Sigmoid colon (tissue), 6 donors: ENCODE measurements at regions not wholly inside any gene's neighbourhood (a gene's known extent, or its start where the extent isn't known, plus 50 kb on each side); places are given as distances from the start of the nearest gene placed in this dataset.
"Not testable (repeated sequence)": the region's sequence is repeated elsewhere in the genome, so short reads cannot be mapped to it uniquely, and the experiment has no call there.

Source experiments
- DNase-seq: peaks from one replicate; pipeline ENCODE4 v3.0.0-alpha.2; 2019
- H3K27ac ChIP-seq, 4 donors: fragments of 200-600 bp; sonication (generic); one replicate each; pipeline ENCODE4 v1.5.1; 2016 to 2019; ENCODE audit warnings: mild to moderate bottlenecking in 1 of 4
- H3K27me3 ChIP-seq, 3 donors: fragments of 200-600 bp; sonication (generic); one replicate each; pipeline ENCODE4 v1.5.1; 2019; ENCODE audit warnings: mild to moderate bottlenecking in 1 of 3
- H3K36me3 ChIP-seq, 4 donors: fragments of 200-600 bp; sonication (generic); one replicate each; pipeline ENCODE4 v1.5.1; 2016 to 2019
- H3K4me1 ChIP-seq, 4 donors: fragments of 200-600 bp; sonication (generic); one replicate each; pipeline ENCODE4 v1.5.1; 2017 to 2019
- H3K4me3 ChIP-seq, 4 donors: fragments of 200-600 bp; sonication (generic); one replicate each; pipeline ENCODE4 v1.5.1; 2017 to 2019; ENCODE audit warnings: mild to moderate bottlenecking in 2 of 4, moderate library complexity in 1 of 4
- H3K9me3 ChIP-seq, 4 donors: fragments of 200-600 bp in 3 of 4; sonication (generic) in 3 of 4; one replicate each; pipeline versions ENCODE4 v1.5.1 to v1.6.1; 2013 to 2019
- CTCF ChIP-seq, 4 experiments: fragments of 450-650 bp in 3 of 4; fragments of 200-600 bp in 1 of 4; IDR thresholded peaks; one replicate each; pipeline ENCODE4 v1.5.1; 2016 to 2019; ENCODE audit warnings: antibody characterized with exemption in 4 of 4, mild to moderate bottlenecking in 3 of 4, moderate library complexity in 2 of 4
- EP300 ChIP-seq, 4 donors: sonication (generic); formaldehyde crosslinking; IDR thresholded peaks; one replicate each; pipeline ENCODE4 v1.6.1; 2017; ENCODE audit warnings: antibody characterized with exemption in 4 of 4
- POLR2A ChIP-seq, 2 donors: fragments of 450-650 bp; IDR thresholded peaks; one replicate each; pipeline ENCODE4 v1.6.1; 2016; ENCODE audit warnings: antibody characterized with exemption in 2 of 2, mild to moderate bottlenecking in 2 of 2, moderate library complexity in 2 of 2
- POLR2AphosphoS5 ChIP-seq, 4 donors: sonication (generic); formaldehyde crosslinking; IDR thresholded peaks; one replicate each; pipeline ENCODE4 v1.6.1; 2017; ENCODE audit warnings: antibody characterized with exemption in 4 of 4
- WGBS, 2 donors: extraction: QIAGEN DNeasy Blood & Tissue Kit; methylation state at CpG; one replicate each; pipeline ENCODE4 v1.1.7; 2013; 5-methylcytosine and 5-hydroxymethylcytosine counted together
- intact Hi-C: fragments of 100-400 bp; cut with DNase I; formaldehyde crosslinking; loops from one replicate; pipeline ENCODE4 v1.15.1; 2023
- donor health status: healthy with polysubstance abuse.
- donor health status: healthy.

GRCh38 chr1:168490306-168490705 lies 53.5 kb downstream of the XCL2 start:
- no peaks in the 10 kb centered on the region for H3K27me3 ChIP-seq
- peaks cover 0 to 79% (median 57%) of the 10 kb centered on the region in 4 donors for H3K4me1 ChIP-seq
- no peak overlapping the region for H3K4me3 ChIP-seq
- H3K9me3 ChIP-seq: no peaks in the 10 kb centered on the region
- peak overlapping the region; percentile 50 to 66 (median 54) for H3K27ac ChIP-seq
- intact Hi-C loops: loop anchor here (10.0 kb wide), 1 partner anchor 614 kb away; the partner anchor contains the start of gene ATP1B1
- no peak for DNase-seq
- TF ChIP-seq CTCF (IDR thresholded peaks at IDR 0.05) (no peak), POLR2AphosphoS5 (IDR thresholded peaks at IDR 0.05) (no peak), EP300 (IDR thresholded peaks at IDR 0.05) (no peak), POLR2A (IDR thresholded peaks at IDR 0.05) (no peak)
- H3K36me3 ChIP-seq: no peaks in the 10 kb centered on the region

GRCh38 chr1:168488138-168488537 lies 55.7 kb downstream of the XCL2 start:
- 27 to 52% methylated on average over 1 of the region's 1 CpG for WGBS, 2 donors
- Histone ChIP-seq H3K27me3 (no peaks in the 10 kb centered on the region), H3K9me3 (no peaks in the 10 kb centered on the region), H3K4me1 (peaks cover 0 to 80% (median 72%) of the 10 kb centered on the region in 4 donors), H3K4me3 (no peak overlapping the region), H3K27ac (peak overlapping the region; percentile 42 to 66 (median 54)), H3K36me3 (no peaks in the 10 kb centered on the region)
- peak; percentile 86 for DNase-seq
- TF ChIP-seq POLR2A (IDR thresholded peaks at IDR 0.05) (no peak), POLR2AphosphoS5 (IDR thresholded peaks at IDR 0.05) (peak in 3 of 4 donors; percentile 42 to 55 (median 54))
- intact Hi-C loops: loop anchor here (10.0 kb wide), 1 partner anchor 207 kb away; no protein-coding TSS in a partner anchor

DNA sequence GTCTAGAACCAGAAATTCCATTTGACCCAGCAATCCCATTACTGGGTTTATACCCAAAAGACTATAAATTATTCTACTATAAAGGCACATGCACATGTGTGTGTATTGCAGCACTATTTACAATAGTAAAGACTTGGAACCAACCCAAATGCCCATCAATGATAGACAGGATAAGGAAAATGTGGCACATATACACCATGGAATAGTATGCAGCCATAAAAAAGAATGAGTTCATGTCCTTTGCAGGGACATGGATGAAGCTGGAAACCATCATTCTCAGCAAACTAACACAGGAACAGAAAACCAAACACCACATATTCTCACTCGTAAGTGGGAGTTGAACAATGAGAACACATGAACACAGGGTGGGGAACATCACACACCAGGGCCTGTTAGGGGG lies 57.0 kb downstream of the XCL2 start:
- intact Hi-C loops: loop anchor here (10.0 kb wide), 1 partner anchor 208 kb away; no protein-coding TSS in a partner anchor
- not testable (repeated sequence) for H3K36me3 ChIP-seq, H3K27me3 ChIP-seq, H3K9me3 ChIP-seq, H3K4me3 ChIP-seq, DNase-seq
- peak overlapping the region in 2 of 4 donors; percentile 58 to 66 for H3K27ac ChIP-seq
- H3K4me1 ChIP-seq: peaks cover 0 to 80% (median 75%) of the 10 kb centered on the region in 4 donors
- WGBS, 2 donors: 89 to 100% methylated on average over 1 of the region's 1 CpG

DNA sequence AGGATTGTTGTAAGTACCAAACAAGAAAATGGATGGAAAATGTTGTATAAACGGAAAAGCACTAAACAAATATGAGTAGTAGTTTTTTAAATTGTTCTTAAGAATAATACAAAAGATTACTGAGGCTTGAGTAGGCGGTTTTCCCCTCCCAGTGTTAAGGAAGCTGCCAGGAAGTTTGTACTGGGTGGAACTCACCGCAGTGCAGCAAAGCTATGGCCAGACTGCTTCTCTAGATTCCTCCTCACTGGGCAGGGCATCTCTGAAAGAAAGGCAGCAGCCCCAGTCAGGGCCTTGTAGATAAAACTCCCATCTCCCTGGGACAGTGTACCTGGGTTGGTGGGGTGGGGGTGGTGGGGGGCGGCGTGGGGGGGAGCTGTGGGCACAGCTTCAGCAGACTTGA lies 58.7 kb downstream of the XCL2 start:
- H3K9me3 ChIP-seq: no peaks in the 10 kb centered on the region
- WGBS, 2 donors: 16 to 21% methylated on average over 5 of the region's 5 CpGs
- intact Hi-C loops: loop anchor here (10.0 kb wide), 1 partner anchor 210 kb away; no protein-coding TSS in a partner anchor
- peak overlapping the region; percentile 66 to 80 (median 76) for H3K27ac ChIP-seq
- no peaks in the 10 kb centered on the region for H3K36me3 ChIP-seq
- no peaks in the 10 kb centered on the region for H3K27me3 ChIP-seq
- TF ChIP-seq EP300 (IDR thresholded peaks at IDR 0.05) (no peak), CTCF (IDR thresholded peaks at IDR 0.05) (no peak), POLR2AphosphoS5 (IDR thresholded peaks at IDR 0.05) (no peak), POLR2A (IDR thresholded peaks at IDR 0.05) (no peak)
- peak; percentile 70 for DNase-seq
- no peak overlapping the region for H3K4me3 ChIP-seq
- peaks cover 0 to 83% (median 70%) of the 10 kb centered on the region in 4 donors for H3K4me1 ChIP-seq

DNA sequence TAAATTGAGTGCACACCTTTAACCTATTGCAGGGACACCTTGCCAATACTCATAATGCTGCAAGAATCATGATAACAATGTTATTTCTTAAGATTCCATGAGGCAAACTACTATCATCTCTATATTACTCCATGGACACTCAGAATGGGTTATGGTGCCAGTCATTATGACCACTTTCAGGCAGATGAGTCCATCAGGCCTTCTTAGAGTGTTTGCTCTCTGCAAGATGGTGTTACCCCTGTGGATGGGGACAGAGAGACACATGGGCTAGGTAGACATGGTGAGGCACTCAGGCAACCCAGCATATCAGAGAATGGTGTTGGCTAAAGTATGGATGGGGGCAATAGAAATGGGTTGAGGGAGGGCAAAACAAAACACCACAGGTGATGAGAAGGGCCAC lies 59.7 kb downstream of the XCL2 start:
- Histone ChIP-seq H3K4me1 (peaks cover 0 to 77% (median 68%) of the 10 kb centered on the region in 4 donors), H3K4me3 (no peak overlapping the region), H3K27me3 (no peaks in the 10 kb centered on the region), H3K27ac (peak overlapping the region; percentile 66 to 80 (median 76)), H3K36me3 (no peaks in the 10 kb centered on the region), H3K9me3 (no peaks in the 10 kb centered on the region)
- no peak for TF ChIP-seq CTCF (IDR thresholded peaks at IDR 0.05)
- TF ChIP-seq POLR2AphosphoS5 (IDR thresholded peaks at IDR 0.05): no peak
- no peak for TF ChIP-seq POLR2A (IDR thresholded peaks at IDR 0.05)
- no peak for TF ChIP-seq EP300 (IDR thresholded peaks at IDR 0.05)
- intact Hi-C loops: loop anchor here (10.0 kb wide), 1 partner anchor 211 kb away; no protein-coding TSS in a partner anchor
- DNase-seq: no peak

DNA sequence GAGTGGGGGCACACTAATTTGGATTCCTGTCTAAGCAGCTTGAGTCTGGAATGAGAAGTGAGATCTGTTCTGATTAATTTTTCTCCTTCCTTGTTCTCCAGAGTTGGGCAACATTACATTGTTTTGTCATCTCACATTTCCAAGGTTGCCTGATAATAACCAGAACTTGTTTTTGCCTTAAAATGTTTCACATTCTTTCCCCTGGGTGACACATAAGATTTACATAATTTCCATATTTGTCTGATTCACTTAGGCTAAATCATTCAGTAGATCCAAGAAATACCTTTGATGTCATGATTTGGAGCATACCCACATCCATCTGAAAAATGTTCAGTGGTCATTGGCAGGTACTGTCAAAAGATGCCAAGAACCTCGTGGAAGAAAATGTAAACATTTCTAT lies 60.3 kb downstream of the XCL2 start:
- 55 to 62% methylated on average over 1 of the region's 1 CpG for WGBS, 2 donors
- Histone ChIP-seq H3K36me3 (no peaks in the 10 kb centered on the region), H3K27me3 (no peaks in the 10 kb centered on the region), H3K27ac (peak overlapping the region; percentile 66 to 80 (median 76)), H3K9me3 (no peaks in the 10 kb centered on the region), H3K4me1 (peaks cover 0 to 76% (median 67%) of the 10 kb centered on the region in 4 donors), H3K4me3 (no peak overlapping the region)
- intact Hi-C loops: loop anchor here (1.0 to 10.0 kb wide), 2 partner anchors 11 to 211 kb away; no protein-coding TSS in a partner anchor
- DNase-seq: no peak
- TF ChIP-seq POLR2AphosphoS5 (IDR thresholded peaks at IDR 0.05): peak; percentile 80 to 94 (median 91)
- no peak for TF ChIP-seq POLR2A (IDR thresholded peaks at IDR 0.05)
- peak; percentile 14 to 83 (median 58) for TF ChIP-seq EP300 (IDR thresholded peaks at IDR 0.05)
